ENCODE measurements at regions not wholly inside any gene's neighbourhood (a gene's known extent, or its start where the extent isn't known, plus 50 kb on each side); places are given as distances from the start of the nearest gene placed in this dataset.
A peak's percentile ranks its signal among the peaks of the same experiment; 100 is the strongest.

- no peak for DNase-seq
Measured at GRCh38 chr9:18358325-18358724, 115.6 kb upstream of the ADAMTSL1 start.

GRCh38 chr9:18359335-18359734 lies 114.6 kb upstream of the ADAMTSL1 start:
- DNase-seq = no peak

DNA sequence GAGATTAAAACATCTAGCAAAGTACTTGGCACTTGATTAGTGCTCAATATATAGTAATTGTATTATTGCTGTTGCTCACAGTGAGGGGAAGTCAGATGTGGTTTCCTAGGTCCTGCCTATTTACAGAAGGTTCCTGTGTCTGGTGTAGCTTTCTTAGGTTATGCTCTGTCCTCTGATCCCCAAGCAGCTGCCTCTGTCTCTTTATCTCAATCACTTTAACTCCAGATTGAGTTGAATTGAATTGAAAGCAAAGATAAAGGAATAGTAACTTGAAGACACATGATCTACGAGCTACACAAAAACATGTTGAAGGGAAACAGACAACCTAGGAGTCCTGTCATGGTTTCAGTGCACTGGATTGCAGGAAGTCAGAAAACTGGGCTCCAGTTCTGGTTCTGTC lies 113.9 kb upstream of the ADAMTSL1 start:
- DNase-seq = no peak

- no peak for DNase-seq
Measured at GRCh38 chr9:18361646-18362045, 112.3 kb upstream of the ADAMTSL1 start.

- DNase-seq = no peak
Measured at GRCh38 chr9:18362166-18362565, 111.8 kb upstream of the ADAMTSL1 start.

GRCh38 chr9:18362901-18363685 lies 110.9 kb upstream of the ADAMTSL1 start:
- DNase-seq = no peak

GRCh38 chr9:18365651-18366050 lies 108.3 kb upstream of the ADAMTSL1 start:
- DNase-seq = no peak

DNA sequence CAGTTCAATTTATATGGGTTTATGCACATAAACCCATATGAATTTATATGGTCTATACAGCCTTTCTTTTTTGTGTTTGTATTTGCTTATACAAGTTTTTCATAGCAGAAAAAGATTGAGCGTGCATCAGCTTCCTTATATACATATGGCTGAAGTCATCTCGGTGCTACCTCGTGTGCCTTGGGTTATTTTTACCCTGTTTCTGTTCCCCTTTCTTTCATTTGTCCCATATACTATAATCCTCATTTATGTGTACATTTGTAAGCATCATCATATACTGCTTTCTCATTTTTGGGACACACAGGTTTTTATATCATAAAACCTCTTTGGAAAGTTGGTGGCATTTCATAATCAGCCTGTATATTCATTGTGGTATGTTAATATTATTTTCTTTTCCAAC lies 107.8 kb upstream of the ADAMTSL1 start:
- DNase-seq = no peak

DNA sequence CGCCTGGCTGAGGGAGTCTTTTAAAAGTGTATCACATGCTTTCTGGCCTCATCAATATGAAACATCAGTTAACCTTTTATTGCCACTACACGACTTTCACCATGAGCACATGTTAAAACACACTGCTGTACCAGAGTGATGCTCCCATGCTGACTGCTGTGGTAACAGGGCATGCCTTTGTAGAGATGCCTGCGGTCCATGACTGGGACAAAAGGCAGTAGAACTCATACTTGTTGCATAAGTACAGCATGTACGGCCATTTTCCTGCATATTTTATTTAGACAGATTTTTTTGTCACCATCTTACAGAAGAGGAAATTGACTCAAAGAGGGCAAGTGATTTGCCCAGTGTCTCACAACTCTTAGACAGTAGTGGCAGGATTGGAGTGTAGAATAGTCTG lies 105.7 kb upstream of the ADAMTSL1 start:
- no peak for DNase-seq

- no peak for DNase-seq
Measured at GRCh38 chr9:18371141-18371540, 102.8 kb upstream of the ADAMTSL1 start.

- no peak for DNase-seq
Measured at GRCh38 chr9:18371621-18372020, 102.3 kb upstream of the ADAMTSL1 start.

DNA sequence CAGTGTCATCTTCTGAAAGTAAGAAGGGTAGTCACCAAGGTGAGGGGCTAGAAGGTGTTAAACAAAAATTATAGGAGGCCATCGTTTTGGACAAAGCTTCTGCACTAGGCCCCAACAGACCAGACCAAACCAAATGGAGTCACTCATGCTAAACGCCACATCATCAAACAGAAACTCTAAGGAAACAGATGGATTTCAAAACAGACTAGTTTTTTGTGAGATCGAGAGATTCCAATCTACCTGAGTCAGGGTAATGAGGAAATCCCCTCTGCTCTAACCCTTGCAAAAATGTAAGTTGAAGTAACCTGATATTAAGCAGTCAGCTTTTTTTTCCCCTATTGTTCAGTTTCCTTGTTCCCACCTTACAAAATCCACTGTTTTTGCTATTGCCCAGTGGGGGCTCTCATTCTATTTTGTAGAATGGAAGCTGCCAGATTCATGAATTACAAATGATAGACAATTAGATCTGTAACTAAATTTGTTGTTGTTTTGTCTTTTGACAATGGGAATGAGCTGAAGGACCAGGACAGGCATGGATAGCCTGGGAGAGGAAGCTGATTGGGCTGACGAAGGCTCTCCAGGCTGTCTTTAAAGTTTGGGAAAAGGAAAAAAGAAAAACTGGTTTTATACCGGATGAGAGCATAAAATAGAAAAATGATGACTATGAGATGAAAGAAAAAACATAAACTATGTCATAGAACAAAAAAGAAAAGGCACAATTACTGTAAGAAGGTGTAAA lies 94.7 kb upstream of the ADAMTSL1 start:
- DNase-seq = no peak

DNA sequence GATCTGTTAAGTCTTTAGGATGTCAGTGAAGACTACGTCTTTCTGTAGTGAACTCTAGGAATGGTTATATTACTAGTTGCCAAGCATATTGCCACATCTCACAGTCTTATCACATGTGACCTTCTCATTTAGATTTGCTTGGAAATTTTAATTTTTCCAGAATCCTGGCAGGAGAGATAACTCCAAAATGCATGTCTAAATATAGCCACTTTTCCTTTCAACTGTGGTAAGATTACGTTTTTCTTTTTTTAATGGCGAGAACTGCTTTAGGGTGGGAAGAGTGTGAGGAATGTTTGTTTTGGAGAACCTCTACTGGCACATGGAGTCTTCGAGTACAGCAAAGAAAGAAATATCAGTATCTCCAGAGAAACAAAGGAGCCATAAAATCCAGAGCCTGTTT lies 91.7 kb upstream of the ADAMTSL1 start:
- no peak for DNase-seq

- no peak for DNase-seq
Measured at GRCh38 chr9:18384066-18384465, 89.9 kb upstream of the ADAMTSL1 start.

DNA sequence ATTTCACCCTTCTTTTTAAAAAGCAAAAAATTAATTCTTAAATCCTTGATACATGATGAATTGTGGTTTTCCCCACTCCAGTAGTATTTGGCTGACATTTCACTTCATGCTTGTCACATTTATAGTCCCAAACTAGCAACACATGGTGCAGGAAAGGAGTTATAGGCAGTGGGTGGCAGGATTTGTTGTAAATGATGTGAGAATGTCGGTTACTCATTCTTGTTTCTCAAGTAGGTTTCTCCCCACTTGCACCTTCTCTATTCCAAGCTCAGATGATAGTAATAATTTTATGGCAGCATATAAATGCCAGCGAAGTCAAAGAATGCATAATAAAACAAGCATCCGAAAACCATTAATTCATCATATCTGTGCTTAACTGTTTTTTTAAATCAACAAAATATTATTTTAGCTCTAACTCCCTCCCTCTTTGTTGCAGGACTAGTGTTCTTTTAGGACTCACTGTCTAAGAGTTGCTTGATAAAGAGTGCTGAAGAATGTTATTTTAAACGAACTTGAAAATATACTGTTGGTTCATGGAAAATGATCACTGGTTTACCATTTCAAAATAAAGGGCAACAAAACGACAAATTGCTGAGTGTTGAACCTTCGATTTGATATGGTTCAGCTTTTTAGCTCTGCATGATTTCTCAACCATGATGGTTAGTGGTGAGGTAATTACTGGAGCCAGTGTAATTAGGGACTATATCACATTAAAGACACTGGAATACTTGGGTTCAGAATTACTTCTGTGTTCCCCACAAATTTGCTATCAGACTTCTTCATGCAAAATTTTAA lies 88.1 kb upstream of the ADAMTSL1 start:
- DNase-seq = no peak

DNA sequence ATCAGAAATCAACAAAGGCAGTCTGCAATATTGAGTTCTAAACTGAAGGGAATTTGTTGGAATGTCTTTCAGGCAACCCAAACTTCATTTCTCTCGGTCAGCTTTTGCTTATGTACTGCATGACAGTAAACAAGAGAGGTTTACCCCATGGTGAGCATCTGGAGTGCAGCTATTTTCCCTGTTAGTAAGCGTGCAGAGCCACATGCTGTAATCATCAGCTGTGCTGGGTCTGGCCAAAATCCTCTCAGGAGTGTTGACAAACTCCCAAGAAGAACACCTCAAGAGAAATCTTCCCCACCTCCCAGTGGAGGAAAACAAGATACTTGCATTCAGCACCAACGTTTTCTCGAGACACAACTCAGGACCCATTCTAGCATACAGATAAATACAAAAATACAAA lies 83.6 kb upstream of the ADAMTSL1 start:
- no peak for DNase-seq

- no peak for DNase-seq
Measured at GRCh38 chr9:18393340-18394130, 80.4 kb upstream of the ADAMTSL1 start.

- DNase-seq = no peak
Measured at GRCh38 chr9:18394847-18395351, 79.1 kb upstream of the ADAMTSL1 start.

DNA sequence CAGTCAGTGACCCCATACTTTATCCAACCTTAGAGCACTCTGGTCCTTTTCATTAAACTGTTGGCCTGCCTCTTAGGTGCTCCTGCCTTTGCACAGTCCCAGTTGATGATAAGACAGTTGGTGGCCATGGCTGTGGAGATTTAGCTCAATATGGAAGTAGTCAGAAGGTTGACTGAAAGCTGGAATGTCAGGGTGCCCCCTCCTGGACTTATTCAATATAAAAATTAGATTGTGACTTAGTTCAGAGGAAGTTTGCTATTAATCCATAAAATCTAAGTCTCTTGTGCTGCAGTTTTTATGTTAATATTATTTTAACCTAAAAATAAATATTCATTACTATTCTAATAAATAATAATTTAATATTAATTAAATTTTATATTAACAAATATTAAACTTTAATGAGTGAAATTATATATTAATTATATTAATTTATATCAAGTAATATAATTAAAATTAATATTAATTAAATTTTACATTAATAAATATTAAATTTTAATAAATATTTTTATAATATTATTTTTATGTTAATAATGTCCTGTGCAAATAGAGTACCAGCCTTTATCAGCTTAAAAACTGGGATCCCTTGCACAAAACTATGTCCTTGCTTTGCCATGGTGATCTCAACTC lies 77.7 kb upstream of the ADAMTSL1 start:
- DNase-seq = peak in 1 of 2 donors; percentile 12

DNA sequence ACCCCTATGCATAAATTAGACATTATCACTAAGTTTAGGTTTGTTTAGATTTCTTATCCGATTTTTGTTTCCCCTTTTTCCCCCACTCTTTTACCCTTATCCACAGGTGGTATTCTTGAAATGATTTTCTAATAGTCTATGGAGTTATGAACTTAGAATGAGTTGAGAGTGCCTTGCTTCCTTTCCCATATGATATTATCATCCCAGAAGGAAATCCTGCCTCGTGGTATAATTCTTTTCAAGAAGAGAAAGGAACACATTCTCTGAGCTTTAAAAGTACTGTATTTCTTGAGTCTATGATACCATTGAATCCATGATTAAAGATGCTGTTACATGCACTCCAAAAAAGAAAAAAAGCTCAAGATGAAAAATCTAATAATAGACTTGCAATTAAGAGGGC lies 76.9 kb upstream of the ADAMTSL1 start:
- no peak for DNase-seq

DNA sequence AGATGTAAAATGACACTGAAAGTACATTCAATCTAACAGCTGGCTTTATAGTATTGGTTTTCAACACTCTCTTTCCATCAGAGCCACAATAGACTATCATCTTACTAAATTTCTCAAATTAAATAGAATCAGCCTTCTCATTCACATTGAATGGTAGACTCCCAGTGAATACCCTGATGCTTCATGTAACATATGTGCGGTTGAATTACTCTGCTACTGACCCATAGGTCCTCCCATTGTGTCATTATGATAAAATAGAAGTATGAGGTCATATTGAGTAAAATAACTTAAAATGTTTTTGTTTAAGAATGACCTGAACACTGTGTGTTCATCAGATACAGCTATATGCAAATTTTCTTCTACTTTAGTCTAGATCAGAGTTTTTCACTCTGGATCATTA lies 75.9 kb upstream of the ADAMTSL1 start:
- DNase-seq = no peak

- no peak for DNase-seq
Measured at GRCh38 chr9:18404434-18405029, 69.4 kb upstream of the ADAMTSL1 start.

Data from bone marrow (tissue), 2 donors.